Common myeloid progenitor, CD34-positive (primary cell): ENCODE measurements at regions not wholly inside any gene's neighbourhood (a gene's known extent, or its start where the extent isn't known, plus 50 kb on each side); places are given as distances from the start of the nearest gene placed in this dataset.

Experiments used
- CTCF ChIA-PET: fragments of 350-600 bp; sonication (Branson Sonifier 250); formaldehyde crosslinking; loops from one replicate; lab custom pipeline; 2021; ENCODE audit warnings: antibody characterized with exemption; lab: Charles Lee
- POLR2A ChIA-PET: fragments of 350-600 bp; sonication (Branson Sonifier 250); formaldehyde crosslinking; loops from one replicate; lab custom pipeline; 2021; ENCODE audit warnings: antibody characterized with exemption; lab: Charles Lee
- DNase-seq, 3 donors: peaks; one replicate each; pipeline versions ENCODE4 v3.0.0 to v3.0.0-alpha.2; 2013
- H3K27ac ChIP-seq, 2 experiments: 1 replicate in 1 of 2; 2 replicates in 1 of 2; pipeline ENCODE4 v1.7.0; 2013; ENCODE audit warnings: inconsistent platforms in 2 of 2, low read length in 2 of 2, mild to moderate bottlenecking in 2 of 2, low read depth in 1 of 2, moderate library complexity in 1 of 2; ENCODE audit not compliant: severe bottlenecking in 2 of 2, insufficient read depth in 1 of 2, poor library complexity in 1 of 2
- H3K27me3 ChIP-seq, 5 experiments: replicated peaks in 2 of 5; 1 replicate in 3 of 5; 2 replicates in 2 of 5; pipeline versions ENCODE4 v1.6.1 to v1.7.0; 2013; ENCODE audit warnings: low read length in 4 of 5, mild to moderate bottlenecking in 2 of 5, moderate library complexity in 2 of 5, inconsistent platforms in 1 of 5; ENCODE audit not compliant: insufficient read depth in 5 of 5, control insufficient read depth in 4 of 5
- H3K36me3 ChIP-seq, 4 experiments: 1 replicate in 2 of 4; 2 replicates in 2 of 4; pipeline versions ENCODE4 v1.6.1 to v1.7.0; 2013; ENCODE audit warnings: low read length in 3 of 4, control low read depth in 1 of 4, mild to moderate bottlenecking in 1 of 4; ENCODE audit not compliant: control insufficient read depth in 4 of 4, insufficient read depth in 4 of 4
- H3K4me1 ChIP-seq, 4 experiments: 1 replicate in 3 of 4; 2 replicates in 1 of 4; pipeline versions ENCODE4 v1.6.1 to v1.7.1; 2013; ENCODE audit warnings: low read length in 3 of 4, mild to moderate bottlenecking in 3 of 4, control low read depth in 1 of 4, inconsistent platforms in 1 of 4, moderate library complexity in 1 of 4; ENCODE audit not compliant: control insufficient read depth in 4 of 4, insufficient read depth in 4 of 4; ENCODE audit errors: control extremely low read depth in 1 of 4
- H3K4me3 ChIP-seq, 7 experiments: 1 replicate in 4 of 7; 2 replicates in 3 of 7; pipeline versions ENCODE4 v1.5.1 to v1.7.0; 2013; ENCODE audit warnings: mild to moderate bottlenecking in 7 of 7, low read length in 6 of 7, moderate library complexity in 6 of 7, inconsistent platforms in 2 of 7, low read depth in 2 of 7, control low read depth in 1 of 7; ENCODE audit not compliant: insufficient read depth in 4 of 7, control insufficient read depth in 1 of 7; ENCODE audit errors: extremely low read depth in 1 of 7
- H3K9me3 ChIP-seq, 5 experiments: 1 replicate in 4 of 5; 2 replicates in 1 of 5; pipeline versions ENCODE4 v1.6.1 to v1.7.1; 2013; ENCODE audit warnings: low read length in 4 of 5, mild to moderate bottlenecking in 2 of 5, inconsistent platforms in 1 of 5, low read depth in 1 of 5, moderate library complexity in 1 of 5; ENCODE audit not compliant: control insufficient read depth in 4 of 5, insufficient read depth in 2 of 5; ENCODE audit errors: control extremely low read depth in 1 of 5
- WGBS: methylation state at CpG from one replicate; pipeline ENCODE4 v1.1.5; 2013; ENCODE audit not compliant: insufficient coverage; 5-methylcytosine and 5-hydroxymethylcytosine counted together

- DNase-seq: no peak
- ChIA-PET POLR2A (no interaction called here), CTCF (interaction anchor here (0.9 to 1.5 kb wide), 2 partner anchors 16 to 25 kb away, joined by 3 to 4 read pairs; no protein-coding TSS in a partner anchor)
- Histone ChIP-seq H3K4me1 (no peaks in the 10 kb centered on the region), H3K27me3 (no peaks in the 10 kb centered on the region), H3K36me3 (no peaks in the 10 kb centered on the region), H3K9me3 (peaks cover 0 to 13% (median 4%) of the 10 kb centered on the region in 5 experiments), H3K27ac (no peak overlapping the region), H3K4me3 (no peak overlapping the region)
Measured at GRCh38 chr1:81398041-81398440, 402.7 kb upstream of the ADGRL2 start.

GRCh38 chr1:81392526-81393226 is 408.1 kb upstream of the ADGRL2 start:
- ChIA-PET CTCF (interaction anchor here (1.2 kb wide), 1 partner anchor 7 kb away, joined by 3 read pairs; no protein-coding TSS in a partner anchor), POLR2A (no interaction called here)
- H3K36me3 ChIP-seq: no peaks in the 10 kb centered on the region

GRCh38 chr1:81391125-81391828 is 409.5 kb upstream of the ADGRL2 start:
- ChIA-PET POLR2A (interaction anchor here (0.7 kb wide), 1 partner anchor 465 kb away, joined by 3 read pairs; no protein-coding TSS in a partner anchor), CTCF (interaction anchor here (0.8 kb wide), 1 partner anchor 17 kb away, joined by 3 read pairs; no protein-coding TSS in a partner anchor)
- Histone ChIP-seq H3K4me1 (no peaks in the 10 kb centered on the region), H3K36me3 (no peaks in the 10 kb centered on the region), H3K4me3 (no peak overlapping the region), H3K27ac (no peak overlapping the region), H3K9me3 (no peaks in the 10 kb centered on the region), H3K27me3 (no peaks in the 10 kb centered on the region)
- 92% methylated on average over 4 of the region's 4 CpGs for WGBS
- DNase-seq: no peak

More at GRCh38 chr1:81392526-81393226, 408.1 kb upstream of the ADGRL2 start:
- no peaks in the 10 kb centered on the region for H3K9me3 ChIP-seq
- no peaks in the 10 kb centered on the region for H3K27me3 ChIP-seq
- DNase-seq: no peak
- no peaks in the 10 kb centered on the region for H3K4me1 ChIP-seq
- H3K27ac ChIP-seq: no peak overlapping the region
- H3K4me3 ChIP-seq: no peak overlapping the region

- H3K4me3 ChIP-seq: no peak overlapping the region
Measured at GRCh38 chr1:81388435-81388834, 412.3 kb upstream of the ADGRL2 start.

GRCh38 chr1:81387446-81387845 is 413.3 kb upstream of the ADGRL2 start:
- H3K4me1 ChIP-seq: no peaks in the 10 kb centered on the region
- no peaks in the 10 kb centered on the region for H3K36me3 ChIP-seq
- H3K4me3 ChIP-seq: no peak overlapping the region
- CTCF ChIA-PET: no interaction called here
- DNase-seq: no peak
- POLR2A ChIA-PET: no interaction called here
- H3K27me3 ChIP-seq: no peaks in the 10 kb centered on the region
- H3K27ac ChIP-seq: no peak overlapping the region
- no peaks in the 10 kb centered on the region for H3K9me3 ChIP-seq
- WGBS: 100% methylated on average over 1 of the region's 4 CpGs

More at GRCh38 chr1:81388435-81388834, 412.3 kb upstream of the ADGRL2 start:
- no peak for DNase-seq
- no peaks in the 10 kb centered on the region for H3K27me3 ChIP-seq
- WGBS: no CpG with 5 or more reads among the region's 4 CpGs
- CTCF ChIA-PET: interaction anchor here (1.1 kb wide), 1 partner anchor 212 kb away, joined by 3 read pairs; no protein-coding TSS in a partner anchor
- no peak overlapping the region for H3K27ac ChIP-seq
- no peaks in the 10 kb centered on the region for H3K9me3 ChIP-seq
- no peaks in the 10 kb centered on the region for H3K36me3 ChIP-seq
- H3K4me1 ChIP-seq: no peaks in the 10 kb centered on the region
- POLR2A ChIA-PET: no interaction called here

- CTCF ChIA-PET: no interaction called here
- POLR2A ChIA-PET: no interaction called here
Measured at GRCh38 chr1:81382561-81382960, 418.2 kb upstream of the ADGRL2 start.

GRCh38 chr1:81381881-81382280 is 418.9 kb upstream of the ADGRL2 start:
- Histone ChIP-seq H3K9me3 (no peaks in the 10 kb centered on the region), H3K27ac (no peak overlapping the region), H3K36me3 (no peaks in the 10 kb centered on the region), H3K27me3 (no peaks in the 10 kb centered on the region), H3K4me1 (no peaks in the 10 kb centered on the region), H3K4me3 (no peak overlapping the region)
- 93% methylated on average over 2 of the region's 5 CpGs for WGBS
- CTCF ChIA-PET: no interaction called here
- no peak for DNase-seq
- POLR2A ChIA-PET: no interaction called here

More at GRCh38 chr1:81382561-81382960, 418.2 kb upstream of the ADGRL2 start:
- Histone ChIP-seq H3K4me1 (no peaks in the 10 kb centered on the region), H3K36me3 (no peaks in the 10 kb centered on the region), H3K9me3 (no peaks in the 10 kb centered on the region), H3K4me3 (no peak overlapping the region), H3K27ac (no peak overlapping the region), H3K27me3 (no peaks in the 10 kb centered on the region)
- no peak for DNase-seq
- 100% methylated on average over 2 of the region's 3 CpGs for WGBS
